OCI-LY7 (cell line): ENCODE measurements at regions not wholly inside any gene's neighbourhood (a gene's known extent, or its start where the extent isn't known, plus 50 kb on each side); places are given as distances from the start of the nearest gene placed in this dataset.

Experiments used
- BruUV-seq: library from RNA; stranded (reverse); fragments of 400-500 nt; replicated peaks from 2 replicates; lab custom pipeline; 2021; lab: Mats Ljungman, UMichigan
- CTCF ChIA-PET: fragments of 300-600 bp; sonication (Branson Sonifier 250); formaldehyde crosslinking; loops from one replicate; lab custom pipeline; 2022; ENCODE audit warnings: antibody characterized with exemption; ENCODE audit not compliant: unreplicated experiment; lab: Charles Lee
- POLR2A ChIA-PET: fragments of 300-600 bp; sonication (Branson Sonifier 250); formaldehyde crosslinking; loops from one replicate; lab custom pipeline; 2022; ENCODE audit warnings: antibody characterized with exemption; lab: Charles Lee
- DNase-seq: peaks from one replicate; pipeline ENCODE4 v3.0.0-alpha.2; 2015; ENCODE audit warnings: low spot score
- H2AFZ ChIP-seq: fragments of 200-600 bp; sonication (generic), shearing (Covaris generic); 2 replicates; pipeline ENCODE4 v1.6.1; 2014; ENCODE audit warnings: mild to moderate bottlenecking, antibody characterized with exemption, low read length, moderate library complexity
- H3K27ac ChIP-seq: fragments of 200-600 bp; sonication (generic); 2 replicates; pipeline ENCODE4 v1.5.1; 2014; ENCODE audit warnings: mixed run types, low read depth, mild to moderate bottlenecking, moderate library complexity, low read length, inconsistent platforms; ENCODE audit not compliant: poor library complexity, severe bottlenecking
- H3K36me3 ChIP-seq: fragments of 200-600 bp; sonication (generic); 2 replicates; pipeline ENCODE4 v1.6.1; 2014; ENCODE audit warnings: mild to moderate bottlenecking, antibody characterized with exemption, low read length, moderate library complexity, mixed read lengths; ENCODE audit not compliant: insufficient read depth
- H3K4me1 ChIP-seq: fragments of 200-600 bp; sonication (generic); 2 replicates; pipeline ENCODE4 v1.5.1; 2014; ENCODE audit warnings: mild to moderate bottlenecking, low read length; ENCODE audit not compliant: insufficient read depth, poor library complexity, severe bottlenecking
- H3K4me2 ChIP-seq: fragments of 200-600 bp; sonication (generic); 2 replicates; pipeline ENCODE4 v1.6.1; 2014; ENCODE audit warnings: mild to moderate bottlenecking, low read length
- H3K4me3 ChIP-seq: fragments of 200-600 bp; sonication (generic); 2 replicates; pipeline ENCODE4 v1.5.1; 2014; ENCODE audit warnings: mild to moderate bottlenecking, low read depth, low read length; ENCODE audit not compliant: poor library complexity, severe bottlenecking
- H3K79me2 ChIP-seq: fragments of 200-600 bp; sonication (generic); 2 replicates; pipeline ENCODE4 v1.6.1; 2016; ENCODE audit warnings: low read depth, mild to moderate bottlenecking, low read length, moderate library complexity, mixed read lengths; ENCODE audit not compliant: insufficient read depth
- H3K9me2 ChIP-seq: fragments of 200-600 bp; sonication (generic); 2 replicates; pipeline ENCODE4 v1.6.1; 2016; ENCODE audit warnings: mild to moderate bottlenecking, low read length, mixed read lengths; ENCODE audit not compliant: insufficient read depth
- H3K9me3 ChIP-seq: fragments of 200-600 bp; sonication (generic); 2 replicates; pipeline ENCODE4 v1.6.1; 2014; ENCODE audit warnings: mild to moderate bottlenecking, mixed run types, low read length, mixed read lengths
- H4K20me1 ChIP-seq: fragments of 200-600 bp; sonication (generic); 2 replicates; pipeline ENCODE4 v1.6.1; 2014; ENCODE audit warnings: mild to moderate bottlenecking, antibody characterized with exemption, low read length, moderate library complexity, mixed read lengths; ENCODE audit not compliant: insufficient read depth
- EZH2phosphoT487 ChIP-seq: fragments of 200-600 bp; sonication (generic); IDR thresholded peaks from 2 replicates; pipeline ENCODE4 v1.6.1; 2018; ENCODE audit warnings: low read depth, borderline replicate concordance, mild to moderate bottlenecking, mixed run types, antibody characterized with exemption, low read length, moderate library complexity, mixed read lengths
- intact Hi-C: fragments of 100-400 bp; cut with micrococcal nuclease; formaldehyde crosslinking; loops from one replicate; pipeline ENCODE4 v1.10.0; 2022; ENCODE audit not compliant: unreplicated experiment
- TF ChIP-seq, protein P1 (sequence below): fragments of 200-600 bp; sonication (generic); conservative IDR thresholded peaks from 2 replicates; pipeline ENCODE4 v1.5.1; 2014; ENCODE audit warnings: mild to moderate bottlenecking, antibody characterized with exemption, low read length, moderate library complexity, mixed read lengths

DNA sequence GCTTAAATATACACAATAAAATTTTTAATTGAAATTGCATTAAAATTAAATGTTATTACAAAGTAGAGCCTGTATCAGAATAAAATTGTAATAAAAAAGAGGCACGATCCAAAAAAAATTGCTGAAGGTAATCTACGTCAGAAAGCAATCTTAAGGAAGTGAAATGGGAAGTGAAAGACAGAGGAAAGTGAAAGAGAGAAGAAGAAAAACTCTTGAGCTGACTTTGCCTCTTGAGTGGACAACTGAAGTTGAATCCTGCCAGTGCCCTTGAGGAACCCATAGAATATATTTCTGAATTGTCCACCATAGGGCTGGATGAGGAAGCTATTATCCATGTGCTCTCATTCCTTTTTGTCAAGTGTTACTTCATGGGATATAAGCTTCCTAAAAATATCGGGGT lies 285.1 kb upstream of the STAC start:
- CTCF ChIA-PET = no interaction called here
- no TSS peak for BruUV-seq

DNA sequence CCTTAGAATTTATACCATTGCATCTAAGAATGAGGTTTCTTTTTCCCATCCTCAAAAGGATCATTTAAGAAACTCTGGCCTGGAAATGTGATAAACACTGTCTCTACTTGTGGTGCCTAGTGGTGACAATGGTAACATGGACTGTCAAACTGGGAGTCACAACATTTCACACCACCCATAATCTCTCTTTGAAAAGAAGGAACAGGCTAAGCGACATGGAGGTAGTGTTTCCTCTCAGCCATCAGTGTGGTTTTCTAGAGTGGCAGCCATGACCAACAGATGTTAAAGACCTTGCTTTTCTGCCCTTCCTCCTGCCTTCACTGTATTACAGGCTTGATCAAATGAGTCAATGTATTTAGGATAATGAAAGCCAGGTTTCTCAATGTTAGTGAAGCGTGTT lies 283.1 kb upstream of the STAC start:
- no TSS peak for BruUV-seq
- H3K79me2 ChIP-seq = no peaks in the 10 kb centered on the region
- intact Hi-C loops = no loop called here

More for the DNA sequence above, 285.1 kb upstream of the STAC start:
- Histone ChIP-seq H3K9me2 (no peaks in the 10 kb centered on the region), H3K36me3 (no peaks in the 10 kb centered on the region), H3K79me2 (no peaks in the 10 kb centered on the region), H3K4me1 (no peaks in the 10 kb centered on the region), H3K4me2 (no peak overlapping the region), H3K4me3 (no peak overlapping the region), H3K27ac (no peak overlapping the region), H3K9me3 (no peaks in the 10 kb centered on the region), H2AFZ (no peak overlapping the region), H4K20me1 (no peaks in the 10 kb centered on the region)
- TF ChIP-seq, protein P1, sequence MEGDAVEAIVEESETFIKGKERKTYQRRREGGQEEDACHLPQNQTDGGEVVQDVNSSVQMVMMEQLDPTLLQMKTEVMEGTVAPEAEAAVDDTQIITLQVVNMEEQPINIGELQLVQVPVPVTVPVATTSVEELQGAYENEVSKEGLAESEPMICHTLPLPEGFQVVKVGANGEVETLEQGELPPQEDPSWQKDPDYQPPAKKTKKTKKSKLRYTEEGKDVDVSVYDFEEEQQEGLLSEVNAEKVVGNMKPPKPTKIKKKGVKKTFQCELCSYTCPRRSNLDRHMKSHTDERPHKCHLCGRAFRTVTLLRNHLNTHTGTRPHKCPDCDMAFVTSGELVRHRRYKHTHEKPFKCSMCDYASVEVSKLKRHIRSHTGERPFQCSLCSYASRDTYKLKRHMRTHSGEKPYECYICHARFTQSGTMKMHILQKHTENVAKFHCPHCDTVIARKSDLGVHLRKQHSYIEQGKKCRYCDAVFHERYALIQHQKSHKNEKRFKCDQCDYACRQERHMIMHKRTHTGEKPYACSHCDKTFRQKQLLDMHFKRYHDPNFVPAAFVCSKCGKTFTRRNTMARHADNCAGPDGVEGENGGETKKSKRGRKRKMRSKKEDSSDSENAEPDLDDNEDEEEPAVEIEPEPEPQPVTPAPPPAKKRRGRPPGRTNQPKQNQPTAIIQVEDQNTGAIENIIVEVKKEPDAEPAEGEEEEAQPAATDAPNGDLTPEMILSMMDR = no peak
- intact Hi-C loops = no loop called here
- POLR2A ChIA-PET = no interaction called here
- peak; percentile 12 for DNase-seq

DNA sequence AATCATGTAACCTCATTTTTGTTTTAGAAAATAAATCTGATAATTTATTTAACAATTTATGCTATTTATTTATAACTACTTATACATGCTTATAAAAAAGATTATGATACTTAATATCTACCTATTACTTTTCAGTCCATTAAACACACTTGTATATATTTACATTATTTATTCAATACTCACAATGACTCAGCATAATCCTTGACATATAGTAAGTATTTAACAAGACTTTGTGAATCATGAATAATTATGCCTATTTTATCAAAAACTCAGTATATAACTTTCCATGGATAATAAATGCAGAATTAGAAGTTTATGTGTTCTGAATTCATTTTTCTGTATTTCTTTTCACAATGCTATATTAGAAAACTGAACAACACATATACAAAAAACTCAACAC lies 266.0 kb upstream of the STAC start:
- TF ChIP-seq, protein P1 = no peak
- TF ChIP-seq EZH2phosphoT487 = no peak
- DNase-seq = no peak
- no peaks in the 10 kb centered on the region for H4K20me1 ChIP-seq
- H3K79me2 ChIP-seq = no peaks in the 10 kb centered on the region
- H3K4me1 ChIP-seq = no peaks in the 10 kb centered on the region
- intact Hi-C loops = no loop called here
- H3K4me3 ChIP-seq = no peak overlapping the region
- H3K4me2 ChIP-seq = no peak overlapping the region
- no peaks in the 10 kb centered on the region for H3K36me3 ChIP-seq
- H2AFZ ChIP-seq = no peak overlapping the region
- no peaks in the 10 kb centered on the region for H3K9me3 ChIP-seq
- H3K27ac ChIP-seq = no peak overlapping the region
- BruUV-seq = no TSS peak
- ChIA-PET POLR2A (no interaction called here), CTCF (no interaction called here)
- H3K9me2 ChIP-seq = no peaks in the 10 kb centered on the region

More for the DNA sequence above, 283.1 kb upstream of the STAC start:
- Histone ChIP-seq H3K4me2 (no peak overlapping the region), H3K9me2 (no peaks in the 10 kb centered on the region), H3K4me3 (no peak overlapping the region), H3K27ac (no peak overlapping the region), H2AFZ (no peak overlapping the region), H4K20me1 (no peaks in the 10 kb centered on the region), H3K9me3 (no peaks in the 10 kb centered on the region), H3K36me3 (no peaks in the 10 kb centered on the region), H3K4me1 (no peaks in the 10 kb centered on the region)
- no peak for DNase-seq
- ChIA-PET CTCF (no interaction called here), POLR2A (no interaction called here)
- TF ChIP-seq, protein P1 = no peak
